ENCODE measurements at regions not wholly inside any gene's neighbourhood (a gene's known extent, or its start where the extent isn't known, plus 50 kb on each side); places are given as distances from the start of the nearest gene placed in this dataset.

DNA sequence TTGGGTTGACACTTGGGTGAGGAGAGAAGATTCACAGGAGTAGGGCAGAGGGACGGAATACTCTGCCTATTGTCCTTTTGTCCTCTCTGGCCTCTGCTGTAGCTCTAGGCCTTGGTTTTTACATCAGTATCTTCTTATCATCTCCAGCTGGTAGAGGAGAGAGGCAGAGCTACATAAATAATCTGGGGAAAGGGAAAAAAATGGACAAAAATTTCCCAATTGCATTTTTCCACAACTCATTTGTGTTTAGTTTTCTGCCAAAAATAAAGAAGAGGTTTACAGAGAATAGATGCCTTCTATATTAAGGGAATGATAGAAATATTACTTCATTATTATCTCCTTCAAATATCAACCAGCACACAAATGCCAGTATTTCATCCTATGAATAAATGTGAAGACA, 216.4 kb upstream of the P2RY1 start:
- POLR2A ChIA-PET: no interaction called here
- Mint-ChIP-seq H3K4me3 (ENCODE audit: unreplicated experiment) (no peak overlapping the region), H3K9me3 (ENCODE audit: unreplicated experiment) (no peaks in the 10 kb centered on the region), H3K4me1 (ENCODE audit: low read depth, unreplicated experiment) (peaks cover 5% of the 10 kb centered on the region), H3K27ac (ENCODE audit: unreplicated experiment) (no peak overlapping the region), H3K27me3 (ENCODE audit: insufficient read depth, unreplicated experiment) (no peaks in the 10 kb centered on the region), H3K36me3 (ENCODE audit: insufficient read depth, unreplicated experiment) (no peaks in the 10 kb centered on the region)
- Histone ChIP-seq H3K9me3 (no peaks in the 10 kb centered on the region), H3K4me1 (no peaks in the 10 kb centered on the region), H3K27me3 (replicated peaks; ENCODE audit: control insufficient read depth, insufficient read depth, low read length) (no peaks in the 10 kb centered on the region), H3K4me3 (ENCODE audit: low read depth, low read length) (no peak overlapping the region), H3K36me3 (ENCODE audit: control insufficient read depth, insufficient read depth, low read length) (no peaks in the 10 kb centered on the region)
- TF ChIP-seq, protein P1, sequence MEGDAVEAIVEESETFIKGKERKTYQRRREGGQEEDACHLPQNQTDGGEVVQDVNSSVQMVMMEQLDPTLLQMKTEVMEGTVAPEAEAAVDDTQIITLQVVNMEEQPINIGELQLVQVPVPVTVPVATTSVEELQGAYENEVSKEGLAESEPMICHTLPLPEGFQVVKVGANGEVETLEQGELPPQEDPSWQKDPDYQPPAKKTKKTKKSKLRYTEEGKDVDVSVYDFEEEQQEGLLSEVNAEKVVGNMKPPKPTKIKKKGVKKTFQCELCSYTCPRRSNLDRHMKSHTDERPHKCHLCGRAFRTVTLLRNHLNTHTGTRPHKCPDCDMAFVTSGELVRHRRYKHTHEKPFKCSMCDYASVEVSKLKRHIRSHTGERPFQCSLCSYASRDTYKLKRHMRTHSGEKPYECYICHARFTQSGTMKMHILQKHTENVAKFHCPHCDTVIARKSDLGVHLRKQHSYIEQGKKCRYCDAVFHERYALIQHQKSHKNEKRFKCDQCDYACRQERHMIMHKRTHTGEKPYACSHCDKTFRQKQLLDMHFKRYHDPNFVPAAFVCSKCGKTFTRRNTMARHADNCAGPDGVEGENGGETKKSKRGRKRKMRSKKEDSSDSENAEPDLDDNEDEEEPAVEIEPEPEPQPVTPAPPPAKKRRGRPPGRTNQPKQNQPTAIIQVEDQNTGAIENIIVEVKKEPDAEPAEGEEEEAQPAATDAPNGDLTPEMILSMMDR (IDR thresholded peaks at IDR 0.05; ENCODE audit: insufficient read depth in 1 of 2, low read depth in 1 of 2, low read length in 1 of 2, severe bottlenecking in 1 of 2, unreplicated experiment in 1 of 2): no peak
- CTCF ChIA-PET: no interaction called here
- no peak for DNase-seq
- no TSS peak for BruUV-seq (replicated peaks)
- intact Hi-C loops (cut with micrococcal nuclease; ENCODE audit: unreplicated experiment): no loop called here

DNA sequence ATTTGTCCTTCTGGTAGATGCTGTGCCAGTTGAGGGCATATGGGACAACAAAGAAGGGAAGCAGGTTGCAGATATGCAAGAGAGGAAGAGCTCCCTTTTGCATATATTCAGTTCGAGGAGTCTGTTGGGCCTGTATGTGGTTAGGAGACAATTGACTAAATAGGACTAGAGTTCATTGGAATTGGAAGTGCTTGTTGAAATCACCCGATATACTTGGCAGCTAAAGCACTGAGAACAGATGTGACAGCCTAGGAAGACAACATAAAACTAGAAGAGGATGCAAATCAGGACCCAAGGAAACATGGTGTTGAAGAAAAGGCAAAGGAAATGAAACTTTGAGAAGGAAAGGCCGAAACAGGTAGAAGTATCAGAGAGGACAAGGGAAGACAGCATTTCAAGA, 215.2 kb upstream of the P2RY1 start:
- POLR2A ChIA-PET: no interaction called here

DNA sequence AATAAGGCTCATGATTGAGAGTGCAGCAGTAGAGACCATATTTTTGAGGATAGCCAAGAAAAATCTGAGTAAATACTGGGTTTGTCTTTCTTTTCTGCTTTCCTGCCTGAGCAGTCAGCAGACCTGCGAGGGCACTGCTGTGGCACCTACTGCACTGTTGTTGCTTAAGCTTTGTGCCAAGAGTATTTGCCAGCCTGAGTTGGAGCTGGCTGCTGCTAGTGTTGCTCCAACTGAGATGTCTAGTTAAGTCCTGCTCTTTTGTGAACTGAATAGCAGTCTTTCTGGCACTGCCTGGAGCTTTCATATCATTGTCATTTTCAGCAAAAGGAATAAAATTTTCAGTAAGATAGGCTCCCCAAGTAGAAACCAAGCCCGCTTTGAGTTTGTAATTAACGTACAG, 214.5 kb upstream of the P2RY1 start:
- Mint-ChIP-seq H3K4me3 (ENCODE audit: unreplicated experiment) (no peak overlapping the region), H3K27me3 (ENCODE audit: insufficient read depth, unreplicated experiment) (no peaks in the 10 kb centered on the region), H3K27ac (ENCODE audit: unreplicated experiment) (no peak overlapping the region), H3K4me1 (ENCODE audit: low read depth, unreplicated experiment) (peaks cover 5% of the 10 kb centered on the region), H3K36me3 (ENCODE audit: insufficient read depth, unreplicated experiment) (no peaks in the 10 kb centered on the region), H3K9me3 (ENCODE audit: unreplicated experiment) (no peaks in the 10 kb centered on the region)
- ChIA-PET POLR2A (no interaction called here), CTCF (no interaction called here)
- Histone ChIP-seq H3K4me3 (ENCODE audit: low read depth, low read length) (no peak overlapping the region), H3K4me1 (no peaks in the 10 kb centered on the region), H3K9me3 (no peaks in the 10 kb centered on the region), H3K36me3 (ENCODE audit: control insufficient read depth, insufficient read depth, low read length) (no peaks in the 10 kb centered on the region), H3K27me3 (replicated peaks; ENCODE audit: control insufficient read depth, insufficient read depth, low read length) (no peaks in the 10 kb centered on the region)
- TF ChIP-seq, protein P1 (IDR thresholded peaks at IDR 0.05; ENCODE audit: insufficient read depth in 1 of 2, low read depth in 1 of 2, low read length in 1 of 2, severe bottlenecking in 1 of 2, unreplicated experiment in 1 of 2): no peak
- DNase-seq: no peak
- intact Hi-C loops (cut with micrococcal nuclease; ENCODE audit: unreplicated experiment): no loop called here
- no TSS peak for BruUV-seq (replicated peaks)

More for the DNA sequence above, 215.2 kb upstream of the P2RY1 start:
- no peaks in the 10 kb centered on the region for H3K27me3 ChIP-seq (replicated peaks; ENCODE audit: control insufficient read depth, insufficient read depth, low read length)
- Mint-ChIP-seq H3K36me3 (ENCODE audit: insufficient read depth, unreplicated experiment) (no peaks in the 10 kb centered on the region), H3K4me1 (ENCODE audit: low read depth, unreplicated experiment) (peaks cover 5% of the 10 kb centered on the region), H3K9me3 (ENCODE audit: unreplicated experiment) (no peaks in the 10 kb centered on the region), H3K4me3 (ENCODE audit: unreplicated experiment) (no peak overlapping the region), H3K27me3 (ENCODE audit: insufficient read depth, unreplicated experiment) (no peaks in the 10 kb centered on the region), H3K27ac (ENCODE audit: unreplicated experiment) (no peak overlapping the region)
- H3K9me3 ChIP-seq: no peaks in the 10 kb centered on the region
- no peaks in the 10 kb centered on the region for H3K36me3 ChIP-seq (ENCODE audit: control insufficient read depth, insufficient read depth, low read length)
- intact Hi-C loops (cut with micrococcal nuclease; ENCODE audit: unreplicated experiment): no loop called here
- no peak for DNase-seq
- TF ChIP-seq, protein P1 (IDR thresholded peaks at IDR 0.05; ENCODE audit: insufficient read depth in 1 of 2, low read depth in 1 of 2, low read length in 1 of 2, severe bottlenecking in 1 of 2, unreplicated experiment in 1 of 2): no peak
- H3K4me1 ChIP-seq: no peaks in the 10 kb centered on the region
- CTCF ChIA-PET: no interaction called here
- no peak overlapping the region for H3K4me3 ChIP-seq (ENCODE audit: low read depth, low read length)
- no TSS peak for BruUV-seq (replicated peaks)

Measured in Caco-2 (cell line).